ENCODE measurements at regions not wholly inside any gene's neighbourhood (a gene's known extent, or its start where the extent isn't known, plus 50 kb on each side); places are given as distances from the start of the nearest gene placed in this dataset.

- peak; percentile 41; the same call in 1 of the 2 replicates for TF ChIP-seq GATA2 (IDR thresholded peaks at IDR 0.05; ENCODE audit: low read depth, low read length)
These were observed 114.7 kb upstream of the NKX1-1 start for GRCh38 chr4:1520795-1521576.

- TF ChIP-seq GATA3 (IDR thresholded peaks at IDR 0.05; ENCODE audit: low read depth, low read length) (no peak), GATA2 (IDR thresholded peaks at IDR 0.05; ENCODE audit: low read depth, low read length) (no peak)
These were observed 113.8 kb upstream of the NKX1-1 start for GRCh38 chr4:1519787-1520661.

GRCh38 chr4:1518997-1519700, 112.9 kb upstream of the NKX1-1 start:
- no peak for TF ChIP-seq GATA3 (IDR thresholded peaks at IDR 0.05; ENCODE audit: low read depth, low read length)

- TF ChIP-seq GATA3 (IDR thresholded peaks at IDR 0.05; ENCODE audit: low read depth, low read length), result no peak
- TF ChIP-seq GATA2 (IDR thresholded peaks at IDR 0.05; ENCODE audit: low read depth, low read length), result no peak
These were observed 111.6 kb upstream of the NKX1-1 start for GRCh38 chr4:1517592-1518411.

GRCh38 chr4:1516881-1517480, 110.7 kb upstream of the NKX1-1 start:
- TF ChIP-seq GATA3 (IDR thresholded peaks at IDR 0.05; ENCODE audit: low read depth, low read length) (no peak), GATA2 (IDR thresholded peaks at IDR 0.05; ENCODE audit: low read depth, low read length) (no peak)

GRCh38 chr4:1516261-1516660, 110.0 kb upstream of the NKX1-1 start:
- no peak for TF ChIP-seq GATA3 (IDR thresholded peaks at IDR 0.05; ENCODE audit: low read depth, low read length)

GRCh38 chr4:1515763-1516162, 109.5 kb upstream of the NKX1-1 start:
- TF ChIP-seq GATA2 (IDR thresholded peaks at IDR 0.05; ENCODE audit: low read depth, low read length) (no peak), GATA3 (IDR thresholded peaks at IDR 0.05; ENCODE audit: low read depth, low read length) (no peak)

- TF ChIP-seq GATA3 (IDR thresholded peaks at IDR 0.05; ENCODE audit: low read depth, low read length) (no peak), GATA2 (IDR thresholded peaks at IDR 0.05; ENCODE audit: low read depth, low read length) (no peak)
These were observed 108.9 kb upstream of the NKX1-1 start for GRCh38 chr4:1515156-1515555.

GRCh38 chr4:1514612-1515011, 108.4 kb upstream of the NKX1-1 start:
- no peak for TF ChIP-seq GATA3 (IDR thresholded peaks at IDR 0.05; ENCODE audit: low read depth, low read length)
- no peak for TF ChIP-seq GATA2 (IDR thresholded peaks at IDR 0.05; ENCODE audit: low read depth, low read length)

- no peak for TF ChIP-seq GATA3 (IDR thresholded peaks at IDR 0.05; ENCODE audit: low read depth, low read length)
- TF ChIP-seq GATA2 (IDR thresholded peaks at IDR 0.05; ENCODE audit: low read depth, low read length), result no peak
These were observed 107.8 kb upstream of the NKX1-1 start for GRCh38 chr4:1513936-1514483.

GRCh38 chr4:1512738-1513660, 106.8 kb upstream of the NKX1-1 start:
- TF ChIP-seq GATA3 (IDR thresholded peaks at IDR 0.05; ENCODE audit: low read depth, low read length), result no peak
- no peak for TF ChIP-seq GATA2 (IDR thresholded peaks at IDR 0.05; ENCODE audit: low read depth, low read length)

All from SH-SY5Y (cell line).